Tibial nerve (tissue), 4 donors: ENCODE measurements at regions not wholly inside any gene's neighbourhood (a gene's known extent, or its start where the extent isn't known, plus 50 kb on each side); places are given as distances from the start of the nearest gene placed in this dataset.

Source experiments
- EP300 ChIP-seq, 2 donors: sonication (generic); formaldehyde crosslinking; IDR thresholded peaks; one replicate each; pipeline ENCODE4 v1.6.1; 2017; ENCODE audit warnings: antibody characterized with exemption in 2 of 2, mild to moderate bottlenecking in 1 of 2
- POLR2A ChIP-seq, 2 donors: fragments of 450-650 bp; IDR thresholded peaks; one replicate each; pipeline ENCODE4 v1.6.1; 2017; ENCODE audit warnings: antibody characterized with exemption in 2 of 2, mild to moderate bottlenecking in 2 of 2, moderate library complexity in 2 of 2
- TF ChIP-seq, protein P1 (sequence below), 5 experiments: fragments of 200-600 bp in 3 of 5; fragments of 450-650 bp in 2 of 5; sonication (generic) in 3 of 5; IDR thresholded peaks; one replicate each; pipeline ENCODE4 v1.5.1; 2016 to 2019; ENCODE audit warnings: antibody characterized with exemption in 5 of 5, mild to moderate bottlenecking in 3 of 5, moderate library complexity in 2 of 5

DNA sequence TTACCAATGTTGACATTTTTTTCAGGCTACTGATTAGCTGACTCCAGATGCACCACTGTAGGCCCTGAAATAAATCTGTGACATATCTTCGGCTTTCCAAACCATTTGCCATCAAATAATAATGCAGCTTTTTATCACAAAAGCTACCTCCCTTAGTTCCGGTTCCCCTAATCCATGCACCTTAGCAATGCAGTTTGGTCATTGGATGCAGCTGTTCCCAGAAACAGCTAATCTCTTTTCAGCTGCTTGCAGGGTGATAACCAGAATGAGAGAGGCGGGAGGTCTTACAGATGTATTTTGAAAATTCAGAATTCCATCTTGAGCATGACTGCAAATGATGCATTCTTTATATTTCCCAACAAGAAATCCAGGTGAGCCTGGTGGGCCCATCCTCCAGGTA is 646.2 kb downstream of the SOX5 start:
- TF ChIP-seq, protein P1, sequence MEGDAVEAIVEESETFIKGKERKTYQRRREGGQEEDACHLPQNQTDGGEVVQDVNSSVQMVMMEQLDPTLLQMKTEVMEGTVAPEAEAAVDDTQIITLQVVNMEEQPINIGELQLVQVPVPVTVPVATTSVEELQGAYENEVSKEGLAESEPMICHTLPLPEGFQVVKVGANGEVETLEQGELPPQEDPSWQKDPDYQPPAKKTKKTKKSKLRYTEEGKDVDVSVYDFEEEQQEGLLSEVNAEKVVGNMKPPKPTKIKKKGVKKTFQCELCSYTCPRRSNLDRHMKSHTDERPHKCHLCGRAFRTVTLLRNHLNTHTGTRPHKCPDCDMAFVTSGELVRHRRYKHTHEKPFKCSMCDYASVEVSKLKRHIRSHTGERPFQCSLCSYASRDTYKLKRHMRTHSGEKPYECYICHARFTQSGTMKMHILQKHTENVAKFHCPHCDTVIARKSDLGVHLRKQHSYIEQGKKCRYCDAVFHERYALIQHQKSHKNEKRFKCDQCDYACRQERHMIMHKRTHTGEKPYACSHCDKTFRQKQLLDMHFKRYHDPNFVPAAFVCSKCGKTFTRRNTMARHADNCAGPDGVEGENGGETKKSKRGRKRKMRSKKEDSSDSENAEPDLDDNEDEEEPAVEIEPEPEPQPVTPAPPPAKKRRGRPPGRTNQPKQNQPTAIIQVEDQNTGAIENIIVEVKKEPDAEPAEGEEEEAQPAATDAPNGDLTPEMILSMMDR (IDR thresholded peaks at IDR 0.05), result no peak
- TF ChIP-seq EP300 (IDR thresholded peaks at IDR 0.05), result no peak
- no peak for TF ChIP-seq POLR2A (IDR thresholded peaks at IDR 0.05)
